ENCODE measurements at regions not wholly inside any gene's neighbourhood (a gene's known extent, or its start where the extent isn't known, plus 50 kb on each side); places are given as distances from the start of the nearest gene placed in this dataset.
"Not testable (repeated sequence)": the region's sequence is repeated elsewhere in the genome, so short reads cannot be mapped to it uniquely, and the experiment has no call there.

GRCh38 chr17:30720013-30720471, 104.5 kb downstream of the CRLF3 start:
- no peak overlapping the region for H3K4me3 ChIP-seq
- no peaks in the 10 kb centered on the region for H3K4me1 ChIP-seq (ENCODE audit: insufficient read depth)
- WGBS, 3 donors, result 92 to 95% (median 93%) methylated on average over 11 to 14 of the region's 14 CpGs
- no peaks in the 10 kb centered on the region for H3K9me3 ChIP-seq
- H3K27me3 ChIP-seq, result no peaks in the 10 kb centered on the region
- H3K27ac ChIP-seq, result no peak overlapping the region
- intact Hi-C loops (cut with DNase I), result no loop called here
- H3K36me3 ChIP-seq, result no peaks in the 10 kb centered on the region
- DNase-seq, result peak in 3 of 5 donors; percentile 5 to 21 (median 14)
- TF ChIP-seq POLR2A (IDR thresholded peaks at IDR 0.05), result no peak
- TF ChIP-seq, protein P1, sequence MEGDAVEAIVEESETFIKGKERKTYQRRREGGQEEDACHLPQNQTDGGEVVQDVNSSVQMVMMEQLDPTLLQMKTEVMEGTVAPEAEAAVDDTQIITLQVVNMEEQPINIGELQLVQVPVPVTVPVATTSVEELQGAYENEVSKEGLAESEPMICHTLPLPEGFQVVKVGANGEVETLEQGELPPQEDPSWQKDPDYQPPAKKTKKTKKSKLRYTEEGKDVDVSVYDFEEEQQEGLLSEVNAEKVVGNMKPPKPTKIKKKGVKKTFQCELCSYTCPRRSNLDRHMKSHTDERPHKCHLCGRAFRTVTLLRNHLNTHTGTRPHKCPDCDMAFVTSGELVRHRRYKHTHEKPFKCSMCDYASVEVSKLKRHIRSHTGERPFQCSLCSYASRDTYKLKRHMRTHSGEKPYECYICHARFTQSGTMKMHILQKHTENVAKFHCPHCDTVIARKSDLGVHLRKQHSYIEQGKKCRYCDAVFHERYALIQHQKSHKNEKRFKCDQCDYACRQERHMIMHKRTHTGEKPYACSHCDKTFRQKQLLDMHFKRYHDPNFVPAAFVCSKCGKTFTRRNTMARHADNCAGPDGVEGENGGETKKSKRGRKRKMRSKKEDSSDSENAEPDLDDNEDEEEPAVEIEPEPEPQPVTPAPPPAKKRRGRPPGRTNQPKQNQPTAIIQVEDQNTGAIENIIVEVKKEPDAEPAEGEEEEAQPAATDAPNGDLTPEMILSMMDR (IDR thresholded peaks at IDR 0.05), result no peak
- TF ChIP-seq EP300 (IDR thresholded peaks at IDR 0.05), result no peak

- DNase-seq, result peak; percentile 3 to 67 (median 63)
- WGBS, 3 donors, result 75 to 78% (median 76%) methylated on average over 22 of the region's 22 CpGs
- H3K36me3 ChIP-seq; H3K4me1 ChIP-seq (ENCODE audit: insufficient read depth); H3K27ac ChIP-seq; H3K9me3 ChIP-seq; intact Hi-C loops (cut with DNase I); H3K27me3 ChIP-seq; H3K4me3 ChIP-seq: not testable (repeated sequence)
- TF ChIP-seq, protein P1 (IDR thresholded peaks at IDR 0.05), result peak in 1 of 3 donors; percentile 35
Measured at GRCh38 chr17:30719131-30719973, 105.1 kb downstream of the CRLF3 start.

DNA sequence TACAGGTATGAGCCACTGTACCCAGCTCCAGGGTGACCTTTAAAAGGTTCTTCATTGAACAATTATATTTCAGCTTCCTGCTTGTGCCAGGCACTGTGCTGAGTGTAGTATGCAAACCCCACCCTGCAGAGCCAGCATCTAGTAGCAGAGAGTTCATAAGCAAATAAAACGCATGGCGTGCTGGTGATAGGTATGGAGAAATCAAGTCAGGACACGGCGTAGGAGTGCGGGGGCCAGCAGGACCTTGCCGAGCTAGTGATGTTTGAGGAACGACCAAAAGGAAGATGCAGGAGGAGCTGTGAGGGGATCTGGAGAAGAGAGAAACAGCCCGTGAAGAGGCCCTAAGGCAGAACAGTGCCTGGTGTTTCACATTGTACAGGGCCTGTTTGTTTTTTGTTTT, 105.8 kb downstream of the CRLF3 start:
- intact Hi-C loops (cut with DNase I); H3K27ac ChIP-seq; H3K4me3 ChIP-seq; H3K9me3 ChIP-seq; H3K4me1 ChIP-seq (ENCODE audit: insufficient read depth); H3K27me3 ChIP-seq; H3K36me3 ChIP-seq: not testable (repeated sequence)
- 86 to 93% (median 90%) methylated on average over 8 of the region's 8 CpGs for WGBS, 3 donors
- DNase-seq, result peak in 3 of 5 donors; percentile 6 to 19 (median 9)

GRCh38 chr17:30718099-30718447, 106.4 kb downstream of the CRLF3 start:
- H3K27me3 ChIP-seq; intact Hi-C loops (cut with DNase I); H3K9me3 ChIP-seq; H3K4me1 ChIP-seq (ENCODE audit: insufficient read depth); H3K4me3 ChIP-seq; H3K27ac ChIP-seq; H3K36me3 ChIP-seq: not testable (repeated sequence)
- peak in 1 of 5 donors; percentile 2 for DNase-seq
- 92 to 95% (median 93%) methylated on average over 5 to 6 of the region's 6 CpGs for WGBS, 3 donors

GRCh38 chr17:30717291-30718098, 107.0 kb downstream of the CRLF3 start:
- H3K27me3 ChIP-seq, result no peaks in the 10 kb centered on the region
- H3K4me1 ChIP-seq (ENCODE audit: insufficient read depth), result no peaks in the 10 kb centered on the region
- H3K27ac ChIP-seq, result no peak overlapping the region
- no peak overlapping the region for H3K4me3 ChIP-seq
- intact Hi-C loops (cut with DNase I), result no loop called here
- TF ChIP-seq POLR2A (IDR thresholded peaks at IDR 0.05), result no peak
- no peak for TF ChIP-seq EP300 (IDR thresholded peaks at IDR 0.05)
- TF ChIP-seq, protein P1 (IDR thresholded peaks at IDR 0.05), result no peak
- peak in 3 of 5 donors; percentile 5 to 12 (median 10) for DNase-seq
- 85 to 91% (median 87%) methylated on average over 8 of the region's 8 CpGs for WGBS, 3 donors
- no peaks in the 10 kb centered on the region for H3K36me3 ChIP-seq
- no peaks in the 10 kb centered on the region for H3K9me3 ChIP-seq

All from ovary (tissue), 7 donors.